ENCODE measurements at regions not wholly inside any gene's neighbourhood (a gene's known extent, or its start where the extent isn't known, plus 50 kb on each side); places are given as distances from the start of the nearest gene placed in this dataset.
"Not testable (repeated sequence)": the region's sequence is repeated elsewhere in the genome, so short reads cannot be mapped to it uniquely, and the experiment has no call there.

DNA sequence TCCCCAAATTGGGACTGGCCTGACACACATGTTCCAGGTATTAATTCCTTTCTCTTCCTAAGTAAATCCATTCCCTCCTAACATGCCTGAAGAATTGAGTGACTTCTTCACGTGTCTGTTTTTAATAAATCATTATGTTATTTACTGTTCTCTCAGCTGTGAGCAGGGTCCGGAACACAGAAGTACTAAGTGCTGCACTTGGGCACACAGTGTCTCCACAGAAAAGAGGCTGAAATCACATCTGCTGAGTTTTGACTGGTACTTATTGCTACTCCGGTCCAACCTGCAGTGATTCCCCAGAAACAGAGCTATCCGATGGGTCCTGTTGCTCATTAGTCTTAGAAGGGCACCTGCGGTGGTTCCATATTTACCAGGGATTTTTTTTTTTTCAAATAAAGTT, 202.6 kb downstream of the RBM46 start:
- DNase-seq, result no peak

DNA sequence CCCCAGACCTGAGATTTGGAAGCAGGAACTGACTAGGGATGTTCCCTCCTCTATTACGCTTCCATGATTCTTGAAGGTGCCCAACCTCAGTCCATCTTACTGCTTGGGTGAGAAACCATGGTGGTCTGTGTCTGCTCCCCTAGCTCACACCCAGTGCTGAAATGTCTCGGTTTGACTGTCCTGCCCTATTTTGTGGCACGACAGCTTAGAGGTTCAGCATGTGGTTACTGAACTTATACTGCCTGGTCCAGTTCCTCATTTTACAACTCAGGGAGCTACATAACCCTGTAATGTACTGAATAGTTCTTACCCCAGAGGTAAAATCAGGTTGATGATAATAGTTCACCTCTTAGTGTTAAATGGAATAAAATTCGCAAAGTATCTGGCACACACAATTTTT, 203.1 kb downstream of the RBM46 start:
- no peak for DNase-seq

DNA sequence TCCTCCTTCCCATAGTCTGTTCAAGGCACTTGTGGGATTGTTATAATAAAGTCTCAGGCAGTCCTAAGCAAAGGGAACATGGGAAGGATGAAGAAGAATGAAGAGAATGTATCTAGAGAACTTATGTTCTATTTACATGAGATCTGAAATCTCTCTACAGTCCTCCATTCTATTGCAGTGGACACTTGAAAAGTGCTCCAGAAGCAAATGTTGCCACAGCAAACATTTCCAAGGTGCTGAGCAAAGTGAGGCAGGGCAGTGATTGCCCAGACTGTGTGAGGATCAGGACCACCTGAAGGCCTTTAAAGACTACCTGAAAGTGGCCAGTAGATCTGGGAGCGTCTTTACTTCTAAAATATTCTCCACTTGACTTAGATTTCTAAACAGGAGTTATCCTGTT, 203.5 kb downstream of the RBM46 start:
- DNase-seq, result no peak

DNA sequence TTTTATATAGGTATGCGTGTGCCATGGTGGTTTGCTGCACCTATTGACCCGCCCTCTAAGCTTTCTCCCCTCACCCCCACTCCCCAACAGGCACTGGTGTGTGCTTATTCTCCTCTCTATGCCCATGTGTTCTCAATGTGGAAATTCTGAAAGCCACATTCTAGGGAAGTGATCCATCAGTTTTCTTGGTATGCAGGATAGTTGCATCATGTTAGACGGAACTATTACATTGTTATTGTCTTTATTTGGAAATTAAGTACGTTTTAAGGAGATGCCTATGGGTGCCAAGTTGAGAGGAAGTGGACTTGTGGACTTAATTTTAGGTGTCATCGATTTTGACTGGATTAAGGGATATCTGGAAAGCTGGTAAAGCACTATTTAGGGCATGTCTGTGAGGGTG, 204.6 kb downstream of the RBM46 start:
- DNase-seq, result no peak

DNA sequence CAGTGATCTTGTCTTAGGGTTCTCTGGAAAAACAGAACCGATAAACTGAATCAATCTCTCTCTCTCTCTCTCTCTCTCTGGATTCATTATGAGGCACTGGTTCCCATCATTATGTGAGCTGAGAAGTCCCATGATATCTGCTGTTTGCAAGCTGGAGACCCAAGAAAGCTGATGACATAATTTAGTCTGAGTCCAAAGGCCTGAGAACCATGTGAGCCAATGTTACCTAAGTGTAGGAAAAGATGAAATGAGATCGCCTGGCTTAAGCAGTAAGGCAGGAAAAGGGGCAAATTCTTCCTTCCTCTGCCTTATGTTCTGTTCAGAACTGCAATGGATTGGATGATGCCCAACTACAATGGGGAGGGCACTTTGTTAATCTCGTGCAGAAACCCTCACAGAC, 207.4 kb downstream of the RBM46 start:
- DNase-seq, result no peak

DNA sequence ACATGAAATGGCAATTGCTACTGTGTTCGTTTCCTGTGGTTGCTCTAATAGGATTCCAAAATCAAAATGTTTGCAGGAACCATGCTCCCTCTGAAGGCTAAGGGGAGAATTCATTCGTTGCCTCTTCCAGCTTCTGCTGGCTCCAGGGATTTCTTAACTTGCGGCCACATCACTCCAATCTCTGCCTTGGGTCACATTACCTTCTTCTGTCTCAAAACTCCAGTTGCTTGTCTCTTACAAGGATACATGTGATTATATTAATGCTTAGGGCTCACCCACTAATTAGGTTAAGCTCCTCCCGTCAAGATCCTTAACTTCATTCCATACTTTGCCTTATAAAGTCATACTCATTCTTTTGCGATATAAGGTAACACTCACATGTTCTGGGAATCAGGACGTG, 208.4 kb downstream of the RBM46 start:
- DNase-seq, result no peak

DNA sequence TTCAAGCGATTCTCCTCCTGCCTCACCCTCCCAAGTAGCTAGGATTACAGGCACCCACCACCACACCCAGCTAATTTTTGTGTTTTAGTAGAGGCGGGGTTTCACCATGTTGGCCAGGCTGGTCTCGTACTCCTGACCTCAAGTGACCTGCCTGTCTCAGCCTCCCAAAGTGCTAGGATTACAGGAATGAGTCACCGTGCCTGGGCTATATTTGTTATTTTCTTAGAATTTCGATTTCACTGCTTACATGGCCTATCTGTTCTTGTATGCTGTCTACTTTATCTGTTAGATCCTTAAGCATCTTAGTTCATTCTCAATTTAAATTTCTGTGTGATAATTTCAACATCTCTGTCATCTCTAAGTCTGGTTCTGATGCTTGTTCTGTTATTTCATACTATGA, 210.6 kb upstream of the NPY2R start:
- not testable (repeated sequence) for DNase-seq

DNA sequence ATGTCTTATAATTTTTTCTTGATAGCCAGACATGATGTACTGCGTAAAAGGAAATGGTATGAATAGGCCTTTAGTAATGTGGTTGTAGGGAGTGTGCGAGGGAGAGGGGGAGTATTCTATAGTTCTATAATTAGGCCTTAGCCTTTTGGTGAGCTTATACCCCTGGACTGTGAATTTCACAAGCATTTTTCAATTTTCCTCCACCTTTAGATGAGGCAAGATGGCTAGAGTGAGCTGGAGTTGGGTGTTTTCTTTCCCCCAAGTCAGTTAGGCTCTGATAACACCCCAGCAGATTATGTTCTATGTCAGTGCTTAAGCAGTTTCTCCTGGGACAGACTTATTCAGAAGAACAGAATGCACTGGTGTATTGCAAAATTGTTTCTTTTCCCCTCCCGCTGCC, 210.2 kb upstream of the NPY2R start:
- no peak for DNase-seq

DNA sequence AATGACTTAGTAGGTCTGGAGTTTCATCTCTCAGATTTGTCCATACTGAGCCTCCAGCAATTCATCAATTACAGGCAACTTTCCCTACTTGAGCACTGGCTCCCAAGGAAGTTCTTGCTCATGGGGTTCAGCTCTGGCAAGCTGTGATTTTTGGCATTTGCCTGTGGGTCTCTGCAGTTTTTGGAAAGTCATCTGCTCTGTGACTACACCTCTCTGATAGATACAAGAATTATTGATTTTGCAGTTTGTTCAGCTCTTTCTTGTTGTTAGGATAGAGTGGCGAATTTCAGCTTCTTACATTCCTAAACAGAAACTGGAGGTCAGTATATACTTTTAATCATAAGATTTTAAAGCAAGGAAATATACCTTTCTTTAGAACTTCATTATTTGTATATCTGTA, 209.7 kb upstream of the NPY2R start:
- no peak for DNase-seq

DNA sequence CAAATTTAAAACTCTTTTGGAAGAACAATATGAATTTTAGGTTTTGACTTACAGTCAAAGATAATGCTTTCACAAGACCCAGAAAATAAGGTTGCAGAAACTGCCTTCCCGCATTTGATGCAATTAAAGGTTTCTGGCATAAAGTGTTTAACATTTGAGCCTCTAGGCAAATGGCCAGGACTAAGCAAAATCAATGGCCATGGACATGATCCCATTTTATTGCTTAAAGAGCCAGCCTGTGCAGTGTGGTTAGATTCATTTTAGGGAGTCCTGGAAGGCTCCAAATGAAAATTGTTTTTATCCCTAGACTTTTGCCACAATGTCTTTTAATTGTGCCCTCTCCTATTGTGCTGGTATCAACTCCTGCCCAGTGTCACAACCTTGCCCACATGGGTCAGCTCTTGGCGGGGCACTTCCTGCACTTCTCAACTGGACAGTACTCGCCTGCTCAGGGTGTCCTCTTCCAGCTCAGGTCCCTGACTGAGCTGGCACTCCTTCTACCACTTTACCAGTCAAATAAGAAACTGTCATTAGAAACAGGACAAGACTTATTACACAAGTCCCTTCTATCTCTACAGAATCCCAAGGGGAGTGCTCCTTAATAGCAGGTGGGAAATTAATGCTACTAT, 208.4 kb upstream of the NPY2R start:
- DNase-seq, result no peak

DNA sequence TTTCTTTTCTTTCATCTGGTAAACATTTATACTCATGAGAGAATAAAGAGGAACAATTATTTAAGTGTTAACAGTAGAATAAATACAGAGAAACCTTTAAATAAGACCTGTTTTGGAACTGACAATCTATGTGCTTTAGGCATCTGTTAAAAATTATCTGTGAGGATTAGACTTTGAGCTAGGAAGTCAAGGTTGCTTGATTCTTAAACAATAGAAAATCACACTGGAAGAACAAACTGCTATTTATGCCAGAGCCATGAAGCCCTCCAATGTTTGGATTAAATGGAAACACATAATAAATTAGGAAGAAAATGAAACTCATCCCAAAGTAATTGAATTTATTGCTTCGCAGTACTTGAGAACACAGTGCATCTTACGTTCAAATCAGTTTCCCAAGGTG, 207.2 kb upstream of the NPY2R start:
- DNase-seq, result no peak

DNA sequence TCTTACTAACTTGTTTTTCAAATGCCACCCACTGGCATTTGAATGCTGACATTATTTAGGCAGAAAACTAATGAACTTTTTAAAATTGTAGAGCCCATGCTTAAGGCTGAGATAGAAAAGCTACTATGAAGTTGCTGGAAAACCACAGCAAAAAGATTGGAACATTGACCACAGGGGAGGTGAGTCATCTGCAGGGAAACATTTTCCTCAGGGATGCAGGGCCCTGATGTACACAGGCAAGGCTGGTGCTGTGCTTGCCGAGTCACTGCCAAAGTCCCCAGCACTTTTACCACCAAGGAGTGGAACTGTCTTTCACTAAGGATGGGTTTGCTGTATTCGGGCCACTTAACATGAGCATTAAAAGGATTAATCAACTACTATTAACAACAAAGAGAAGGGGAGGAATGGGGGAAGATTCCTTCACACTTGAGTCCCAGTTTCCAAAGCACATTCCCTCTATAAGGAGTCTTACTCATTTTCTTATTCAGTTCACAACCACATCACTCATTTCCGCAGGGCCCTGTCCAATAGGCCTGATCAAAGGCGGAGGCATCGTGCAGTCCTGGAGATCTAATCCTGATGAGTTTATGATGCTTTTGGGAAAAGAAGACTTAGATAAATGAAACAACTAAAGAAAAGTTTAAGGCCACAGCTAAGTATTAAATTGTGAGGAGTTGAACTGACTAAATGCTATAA, 202.9 kb upstream of the NPY2R start:
- DNase-seq, result no peak

DNA sequence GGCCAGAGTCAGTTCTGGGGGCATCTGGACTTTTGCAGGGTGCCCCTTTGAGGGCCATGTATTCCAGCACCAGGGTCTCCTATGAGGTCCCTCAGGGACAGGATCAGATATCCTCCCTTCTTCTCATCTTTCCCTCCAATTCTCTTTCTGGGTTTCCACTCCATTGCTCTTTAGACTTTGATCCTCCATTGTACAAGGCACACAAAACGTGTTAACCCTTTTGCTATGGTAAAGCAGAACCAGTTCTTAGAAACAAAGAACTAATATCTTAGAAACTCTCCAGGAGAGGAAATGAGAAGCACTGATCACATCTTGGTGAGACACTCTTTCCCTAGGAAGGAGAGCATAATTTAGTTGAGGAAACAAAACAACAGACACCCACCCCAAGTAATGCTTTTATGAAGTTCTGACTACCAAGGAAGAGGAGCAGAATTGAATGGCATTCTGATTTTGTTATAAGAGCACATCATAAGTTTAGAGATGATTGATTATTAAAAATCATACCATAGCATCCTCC, 200.7 kb upstream of the NPY2R start:
- DNase-seq, result no peak

DNA sequence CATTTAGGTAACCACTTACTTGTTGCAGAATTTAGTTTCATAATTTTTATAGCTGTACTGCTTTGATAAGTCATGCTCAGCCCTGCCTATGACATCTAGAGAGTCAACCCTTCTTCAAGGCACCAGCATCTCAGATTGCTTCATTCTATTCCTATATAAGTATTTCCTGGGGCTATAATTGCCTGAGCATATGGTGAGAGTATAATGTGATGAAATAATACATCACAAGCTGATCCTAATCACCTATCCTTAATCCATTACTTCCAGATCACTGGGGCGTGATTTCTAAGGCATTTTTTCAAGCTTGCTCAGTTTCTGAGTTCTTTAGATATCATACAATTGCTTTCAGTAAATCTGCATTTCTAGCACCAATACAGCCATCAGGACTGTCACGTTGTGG, 200.0 kb upstream of the NPY2R start:
- DNase-seq, result peak; percentile 0

DNA sequence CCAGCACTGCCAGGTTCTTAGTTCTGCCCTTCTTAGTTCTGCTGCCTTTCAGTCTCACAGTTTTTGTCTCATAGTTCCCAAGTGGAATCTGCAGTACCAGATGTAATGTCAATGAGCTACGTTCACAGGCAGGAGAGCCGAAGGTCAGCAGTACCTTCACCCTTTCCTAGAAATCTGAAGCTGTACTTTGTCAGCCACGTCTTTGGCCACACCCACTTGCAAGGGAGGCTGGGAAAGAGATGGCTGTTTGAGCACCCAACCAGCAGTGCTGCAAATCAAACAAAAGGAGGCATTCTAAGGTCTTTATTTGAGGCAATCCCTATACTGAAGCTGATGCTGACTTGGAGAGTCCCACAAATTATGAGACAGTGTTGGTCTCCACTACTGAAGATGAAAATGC, 199.1 kb upstream of the NPY2R start:
- DNase-seq, result no peak

DNA sequence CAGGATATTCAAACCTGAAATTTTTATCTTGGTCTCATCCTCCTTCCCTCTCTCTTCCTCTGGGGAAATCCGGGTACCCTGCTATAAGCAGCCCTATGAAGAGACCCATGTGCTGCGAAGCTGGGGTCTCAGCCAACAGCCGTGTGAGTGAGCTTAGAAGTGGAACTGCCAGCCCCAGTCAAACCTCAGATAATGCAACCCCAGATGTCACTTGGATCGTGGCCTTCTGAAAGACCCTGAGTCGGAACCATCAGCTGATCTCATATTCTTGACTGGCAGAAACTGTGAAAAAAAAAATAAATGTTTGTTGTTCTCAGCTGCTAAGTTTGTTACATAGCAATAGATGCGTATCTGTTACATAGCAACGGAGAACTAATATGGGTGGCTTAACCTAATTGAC, 198.1 kb upstream of the NPY2R start:
- DNase-seq, result no peak

DNA sequence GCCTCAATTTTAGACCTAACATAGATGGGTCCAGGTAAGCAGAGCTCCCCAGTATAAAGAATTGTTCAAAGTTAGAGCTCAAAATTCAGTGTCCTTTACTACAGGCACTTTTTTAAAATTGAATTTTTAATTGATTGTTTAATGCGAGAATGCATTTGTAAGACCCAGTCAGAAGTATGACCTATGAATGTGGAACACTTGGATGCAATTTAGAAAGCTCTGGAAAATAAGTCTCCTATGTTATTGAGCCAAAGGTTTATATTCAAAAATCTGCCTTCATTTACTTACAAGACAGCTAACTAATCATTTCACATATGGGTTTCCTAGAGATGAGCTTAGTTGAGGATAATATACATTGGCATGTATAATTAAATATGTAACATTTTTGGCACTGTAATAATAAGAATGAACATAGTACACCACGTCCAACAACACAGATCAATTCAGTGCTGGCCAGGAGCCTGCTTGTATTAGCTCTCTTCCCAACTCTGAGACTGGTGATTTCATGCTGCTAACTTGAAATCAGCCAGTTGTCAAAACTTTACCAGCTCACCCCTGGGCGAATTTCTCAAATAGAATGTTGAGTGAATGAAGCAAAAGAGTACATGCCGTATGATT, 197.2 kb upstream of the NPY2R start:
- DNase-seq, result no peak

DNA sequence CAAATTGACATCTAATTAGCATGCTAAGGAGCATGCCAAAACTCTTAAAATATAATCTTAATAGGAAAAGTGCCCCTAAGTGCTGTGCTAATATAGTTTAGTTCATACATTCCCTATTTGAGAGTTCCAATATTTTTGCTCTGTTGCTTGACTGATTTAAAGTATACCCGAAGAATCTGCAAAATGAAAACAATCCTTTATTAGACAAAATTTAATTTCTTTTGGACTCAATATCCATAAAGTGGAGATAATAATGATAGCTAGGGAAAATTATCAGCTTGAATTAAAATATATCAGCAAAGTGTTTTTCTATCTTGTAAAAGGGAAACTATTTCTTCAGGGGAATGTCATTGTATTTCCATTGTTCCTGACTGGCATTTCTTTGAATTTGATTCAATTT, 196.0 kb upstream of the NPY2R start:
- no peak for DNase-seq

DNA sequence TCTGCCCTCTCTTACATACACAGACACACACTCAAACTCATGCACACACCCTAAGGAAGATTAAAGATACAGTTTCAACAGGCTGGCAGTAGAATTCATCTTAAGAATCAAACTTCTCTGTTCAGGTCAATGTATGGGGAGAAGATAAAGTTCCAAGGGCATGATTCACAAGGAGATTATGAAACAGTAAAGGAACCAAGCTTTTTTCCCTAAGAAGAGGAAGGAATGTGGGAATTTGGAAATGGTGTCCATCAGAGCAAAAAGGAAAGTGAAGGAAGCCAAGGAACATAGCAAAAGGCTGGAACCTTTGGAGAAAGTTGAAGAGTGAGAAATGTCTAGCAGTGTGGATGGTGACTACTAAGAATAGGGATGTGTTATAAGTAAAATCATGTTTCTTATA, 191.0 kb upstream of the NPY2R start:
- no peak for DNase-seq

DNA sequence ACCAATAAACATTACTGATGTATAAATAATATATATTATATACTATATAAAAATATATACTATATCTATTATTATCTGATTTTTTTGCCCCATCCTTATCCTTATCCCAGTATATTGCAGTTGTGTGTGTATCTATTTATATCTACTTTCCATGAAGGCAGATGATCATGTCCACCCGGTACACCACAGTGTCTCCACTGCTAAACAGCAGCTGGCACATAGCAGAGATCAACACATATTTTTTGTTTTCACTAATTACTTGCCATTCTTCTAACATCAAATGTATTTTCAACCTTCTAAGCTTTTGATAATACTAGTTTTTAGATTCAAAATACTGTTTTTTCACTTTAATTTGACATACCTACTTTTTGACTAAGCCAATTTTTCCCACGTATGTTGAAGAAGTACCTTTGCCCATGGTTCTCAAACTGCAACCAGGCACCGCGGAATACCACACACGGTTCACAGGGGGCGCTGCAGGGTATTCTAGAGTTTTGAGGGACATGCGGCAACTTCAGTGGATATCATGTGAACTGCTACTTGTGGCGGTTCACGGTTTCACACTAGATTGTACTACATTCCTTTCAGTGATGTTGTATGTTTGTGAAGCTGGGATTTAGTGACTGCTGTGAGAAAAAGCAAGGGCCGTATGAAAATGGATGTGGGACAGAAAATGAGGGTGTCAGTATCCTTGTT, 182.5 kb upstream of the NPY2R start:
- DNase-seq, result no peak

DNA sequence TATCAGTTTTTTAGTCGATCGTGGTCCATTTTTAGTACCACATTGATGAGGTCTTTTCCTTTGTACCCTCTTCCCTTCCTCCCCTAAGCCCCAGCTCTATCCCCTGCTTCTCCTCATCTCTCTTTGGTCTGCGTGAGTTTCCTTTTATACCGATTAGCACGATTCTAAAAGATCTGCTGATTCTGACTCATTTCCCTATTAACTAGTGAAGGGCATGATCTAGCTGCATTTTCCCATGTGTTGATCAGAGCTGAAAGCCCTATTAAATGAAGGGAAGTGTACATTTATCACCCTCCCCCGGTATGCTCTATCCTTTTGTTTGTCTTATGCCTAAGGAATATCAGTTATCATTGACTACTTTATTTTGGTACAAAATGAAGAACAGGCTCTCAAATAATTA, 181.7 kb upstream of the NPY2R start:
- DNase-seq, result no peak

DNA sequence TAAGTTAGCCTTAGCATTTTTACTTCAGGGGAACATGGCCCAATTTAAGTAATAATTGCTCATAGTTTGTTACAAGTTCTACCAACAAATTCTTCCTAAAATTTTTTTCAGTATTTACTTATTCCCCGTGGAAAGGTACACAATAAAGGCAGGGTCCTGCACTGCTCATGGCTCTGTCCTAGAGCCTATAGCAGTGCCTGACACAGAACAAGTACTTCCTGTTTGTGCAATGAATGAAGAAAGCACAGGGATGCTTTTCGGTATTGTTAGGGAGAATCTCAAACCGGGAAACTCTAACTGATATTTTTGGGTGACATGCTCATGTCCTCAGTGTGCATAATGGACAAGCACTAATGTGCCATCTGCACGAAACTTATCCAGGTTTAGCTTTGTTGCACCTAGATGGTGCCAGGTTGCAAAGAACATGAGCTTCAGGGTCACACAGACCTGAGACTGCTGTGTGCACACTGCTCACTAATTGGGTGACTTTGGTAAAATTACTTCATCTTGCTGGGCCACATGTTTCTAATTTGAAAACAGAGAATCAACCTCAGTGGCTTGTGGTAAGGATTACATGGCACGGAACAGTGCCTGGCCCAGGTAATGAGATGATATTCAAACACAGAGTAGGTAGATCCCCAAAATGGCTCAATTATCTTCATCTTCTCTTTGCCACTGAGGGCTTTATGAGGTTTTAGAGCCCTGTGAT, 175.8 kb upstream of the NPY2R start:
- no peak for DNase-seq

DNA sequence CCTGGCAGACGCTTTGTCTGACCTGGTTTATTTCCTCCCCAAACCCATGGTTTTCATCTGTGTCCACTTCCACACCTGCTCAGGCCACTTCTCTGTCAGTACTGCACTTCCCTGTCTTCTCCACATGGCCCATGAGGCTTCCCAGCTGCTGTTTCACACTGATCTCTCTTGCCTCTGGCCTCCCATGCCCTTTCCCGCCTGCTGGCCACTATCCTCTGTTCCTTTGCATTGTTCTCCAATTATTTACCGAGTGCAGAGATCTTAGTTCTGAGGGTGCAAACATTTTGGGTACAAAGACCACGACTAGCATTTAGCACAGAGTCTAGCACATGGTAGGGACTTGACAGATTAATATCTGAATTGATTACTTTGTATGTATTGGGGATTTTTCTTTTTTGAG, 174.8 kb upstream of the NPY2R start:
- DNase-seq, result no peak
